Left lobe of liver (tissue), 2 donors: ENCODE measurements at regions not wholly inside any gene's neighbourhood (a gene's known extent, or its start where the extent isn't known, plus 50 kb on each side); places are given as distances from the start of the nearest gene placed in this dataset.

Source experiments
- ATAC-seq: fragments of 200-7000 bp; cut with Tn5 transposase; one replicate; pipeline ENCODE4 v1.9.1; 2020; ENCODE audit warnings: mild to moderate bottlenecking, moderate library complexity
- DNase-seq: peaks from one replicate; pipeline ENCODE4 v3.0.0-alpha.2; 2020; ENCODE audit warnings: low spot score
- donor health status: DM: no; HTN: no; CAD: no; lungs with moderate emphysema.
- donor health status: DM: no; HTN: yes; CAD: no.

DNA sequence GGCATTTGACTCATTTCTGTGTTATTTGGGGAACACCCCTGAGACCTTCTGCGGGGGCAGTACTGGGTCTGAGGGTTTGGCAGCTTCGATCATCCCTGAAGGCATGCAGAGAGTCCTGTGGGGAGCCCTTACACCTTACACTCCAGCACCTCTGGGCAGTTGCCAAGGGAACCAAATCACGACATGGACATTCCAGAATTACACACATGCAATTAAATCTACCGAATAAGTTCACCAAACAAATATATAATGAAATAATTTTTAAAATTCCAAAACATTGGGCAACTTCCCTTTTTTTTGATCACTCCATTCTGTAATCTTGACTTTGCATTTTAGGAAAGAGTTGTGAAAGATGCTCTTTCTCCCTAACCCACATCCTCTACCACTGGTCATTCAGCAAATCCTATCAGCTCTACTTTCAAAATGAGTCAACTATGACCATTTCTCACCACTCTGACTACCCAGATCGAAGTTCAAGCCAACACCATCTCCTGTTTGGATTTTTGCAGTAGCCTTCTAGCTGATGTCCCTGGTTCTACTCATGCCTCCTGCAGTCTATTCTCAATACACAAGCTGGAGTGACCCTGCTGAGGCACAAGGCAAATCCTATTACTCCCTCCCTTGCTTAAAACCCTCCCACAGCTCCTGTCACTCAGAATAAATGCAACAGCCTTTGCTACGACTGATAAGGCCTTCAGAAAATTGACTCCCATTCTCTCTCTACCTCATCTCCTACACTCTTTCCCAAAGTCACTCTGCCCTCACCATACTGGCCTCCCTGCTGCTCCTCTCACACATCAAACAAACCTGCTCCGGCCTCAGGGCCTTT is 533.3 kb downstream of the HACE1 start:
- DNase-seq (no peak), ATAC-seq (no peak)

DNA sequence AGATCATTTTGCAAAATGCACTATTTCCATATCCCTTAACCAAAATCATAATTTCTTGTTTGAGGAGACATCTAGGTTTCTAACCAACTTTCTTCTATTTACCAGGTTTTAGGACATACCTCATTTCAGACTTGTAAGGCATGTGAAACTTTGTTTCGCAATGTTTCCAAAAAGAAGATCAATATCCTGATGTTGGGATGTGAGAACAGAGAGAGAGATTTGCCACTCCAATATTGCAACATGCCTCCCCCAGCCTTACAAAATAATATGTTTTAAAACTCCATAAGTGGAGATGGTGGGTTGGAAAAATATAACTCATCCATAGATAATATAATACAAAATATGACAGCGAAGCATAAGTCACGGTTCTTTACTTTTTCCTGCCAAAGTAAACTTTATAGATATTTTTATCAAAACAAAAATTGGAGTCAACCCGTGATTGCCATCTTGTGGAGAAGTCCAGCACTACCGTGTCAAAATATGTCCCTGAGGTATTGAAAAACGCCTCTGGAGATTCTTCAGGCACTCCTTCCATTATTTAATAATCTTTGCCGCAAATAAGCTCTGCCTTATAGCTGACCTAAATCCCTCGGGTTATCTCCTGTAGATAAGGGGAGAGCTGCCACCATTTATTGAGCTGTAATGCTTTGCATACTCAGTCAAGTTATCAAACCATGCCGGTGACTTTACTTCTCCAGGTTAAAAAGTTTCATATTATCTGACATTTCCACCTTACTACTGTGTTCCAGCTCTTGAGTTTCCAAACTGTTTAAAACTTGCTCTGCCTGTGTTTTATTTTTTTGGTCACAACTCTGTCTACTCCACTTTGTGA is 534.2 kb downstream of the HACE1 start:
- peak; percentile 76 for ATAC-seq
- no peak for DNase-seq

DNA sequence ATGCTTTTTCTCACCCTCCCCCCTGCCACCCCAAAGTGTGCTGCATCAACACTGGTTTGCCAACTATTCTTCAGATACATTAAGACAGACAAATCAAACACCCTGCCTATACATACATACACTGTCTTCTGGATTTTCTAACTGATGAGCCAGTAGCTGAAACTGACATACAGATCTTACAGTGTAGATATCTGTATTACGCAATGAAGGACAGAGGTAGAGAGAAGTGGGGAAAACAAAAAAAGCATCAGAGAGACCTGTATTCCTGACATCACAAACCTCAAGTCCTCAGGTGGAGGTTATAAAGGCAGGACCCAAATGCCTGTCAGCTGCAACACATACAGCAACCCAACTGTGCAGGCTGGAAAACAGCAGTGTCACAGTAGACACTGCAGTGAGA is 535.4 kb downstream of the HACE1 start:
- DNase-seq (no peak), ATAC-seq (no peak)

DNA sequence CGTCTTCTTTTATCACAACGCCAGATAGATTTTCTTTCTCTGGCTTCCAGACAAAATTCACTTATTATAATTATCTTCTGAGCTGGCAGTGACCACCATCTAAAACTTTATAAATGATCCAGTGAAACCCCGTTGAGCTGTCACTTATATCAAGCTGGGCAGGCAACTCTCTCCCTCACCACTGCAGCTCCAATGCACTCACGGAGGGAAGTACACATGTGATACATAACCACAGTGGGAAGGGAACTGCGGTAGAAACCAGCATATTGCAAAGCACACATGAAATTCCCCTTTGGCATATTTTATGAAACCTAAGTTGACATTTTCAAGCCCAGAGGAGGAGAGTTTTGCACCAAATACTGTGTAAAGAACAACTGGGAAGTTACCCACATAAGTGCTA is 536.9 kb downstream of the HACE1 start:
- no peak for DNase-seq

DNA sequence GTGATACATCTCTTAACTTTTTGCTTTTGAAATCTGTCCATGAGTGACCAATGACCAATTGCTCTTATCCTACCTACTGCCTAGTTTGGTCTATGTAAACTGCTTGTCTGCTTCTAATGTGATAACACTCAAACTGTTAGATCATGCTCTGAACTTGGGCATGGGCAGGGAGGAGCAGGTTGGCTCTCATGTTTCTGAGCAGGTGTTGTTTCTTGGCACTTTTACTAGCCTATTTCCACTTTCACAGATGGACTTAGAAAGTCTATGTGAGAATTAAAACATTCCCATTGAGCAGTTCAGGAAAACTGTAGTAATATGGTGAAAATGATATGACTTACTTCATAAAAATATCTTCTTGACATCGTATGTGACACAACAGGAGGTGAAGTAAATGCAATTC is 538.4 kb downstream of the HACE1 start:
- ATAC-seq (no peak), DNase-seq (no peak)

More for the DNA sequence above, 536.9 kb downstream of the HACE1 start:
- no peak for ATAC-seq

DNA sequence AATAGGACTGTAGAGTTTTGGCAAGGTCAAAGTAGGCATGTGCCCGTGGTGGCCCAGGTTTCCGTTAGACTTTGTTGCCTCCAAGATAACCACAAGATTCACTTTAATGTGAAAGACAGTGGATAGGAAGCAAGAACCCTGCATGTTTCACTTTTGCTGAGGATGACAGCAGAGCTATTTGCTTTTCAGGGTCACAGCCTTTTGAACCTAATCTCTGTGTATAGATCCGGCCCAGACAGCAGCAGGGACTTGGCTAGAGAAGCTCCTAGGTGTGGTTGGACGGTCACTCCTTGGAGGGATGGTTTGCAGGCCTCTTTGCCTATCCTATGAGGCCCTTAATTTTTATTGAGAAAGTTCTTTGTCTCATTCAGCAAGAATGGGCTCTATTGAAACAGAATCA is 538.8 kb downstream of the HACE1 start:
- no peak for ATAC-seq
- no peak for DNase-seq

DNA sequence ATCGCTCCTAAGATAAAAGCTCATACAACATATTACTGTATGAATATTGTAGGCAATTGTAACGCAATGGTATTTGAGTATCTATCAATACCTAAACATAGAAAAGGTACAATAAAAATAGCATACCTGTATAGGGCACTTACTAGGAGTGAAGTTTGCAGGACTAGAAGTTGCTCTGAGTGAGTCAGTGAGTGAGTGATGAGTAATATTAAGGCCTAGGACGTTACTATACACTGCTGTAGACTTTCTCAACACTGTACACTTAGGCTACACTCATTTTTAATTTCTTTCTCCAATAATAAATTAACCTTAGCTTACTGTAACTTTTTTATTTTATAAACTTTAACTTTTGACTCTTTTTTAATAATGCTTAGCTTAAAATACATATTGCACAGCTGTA is 546.9 kb downstream of the HACE1 start:
- DNase-seq (no peak), ATAC-seq (no peak)

DNA sequence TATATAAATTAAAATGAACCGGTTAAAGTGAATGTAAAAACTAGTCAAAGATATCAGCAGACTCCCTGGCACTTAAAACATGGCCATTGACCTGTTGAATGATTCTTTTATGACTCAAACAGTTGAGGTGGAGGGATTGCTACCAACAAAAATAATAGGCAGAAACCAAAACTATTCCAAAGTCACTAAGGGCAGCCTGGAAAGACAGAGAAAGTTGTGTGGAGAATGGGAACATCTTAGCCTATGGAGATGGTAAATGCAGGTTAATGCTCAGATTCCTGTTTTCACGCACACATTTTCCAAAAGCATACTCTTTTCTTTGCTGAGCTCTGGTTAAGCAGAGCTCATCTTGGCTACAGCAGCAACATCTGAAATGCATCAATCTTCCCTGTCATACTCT is 553.5 kb downstream of the HACE1 start:
- ATAC-seq (no peak), DNase-seq (no peak)

DNA sequence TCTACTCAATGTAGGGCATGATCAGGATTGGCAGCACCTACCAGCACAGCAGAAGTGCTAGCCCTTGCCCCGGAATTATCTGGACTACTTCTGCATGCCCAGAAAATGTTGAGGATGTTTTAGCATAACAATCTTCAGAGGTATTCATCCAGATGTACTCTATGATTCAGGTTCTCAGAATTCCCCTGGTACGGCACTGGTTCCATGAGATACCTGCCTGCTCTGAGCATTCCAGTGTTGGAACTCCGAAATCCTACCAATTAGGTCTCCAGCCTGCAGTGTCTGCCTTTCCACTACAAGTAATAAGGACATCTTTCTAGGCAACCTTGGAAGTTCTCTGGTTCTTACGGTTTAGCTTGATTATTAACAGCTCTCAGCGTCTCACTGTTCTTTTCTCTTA is 554.5 kb downstream of the HACE1 start:
- no peak for ATAC-seq
- no peak for DNase-seq

DNA sequence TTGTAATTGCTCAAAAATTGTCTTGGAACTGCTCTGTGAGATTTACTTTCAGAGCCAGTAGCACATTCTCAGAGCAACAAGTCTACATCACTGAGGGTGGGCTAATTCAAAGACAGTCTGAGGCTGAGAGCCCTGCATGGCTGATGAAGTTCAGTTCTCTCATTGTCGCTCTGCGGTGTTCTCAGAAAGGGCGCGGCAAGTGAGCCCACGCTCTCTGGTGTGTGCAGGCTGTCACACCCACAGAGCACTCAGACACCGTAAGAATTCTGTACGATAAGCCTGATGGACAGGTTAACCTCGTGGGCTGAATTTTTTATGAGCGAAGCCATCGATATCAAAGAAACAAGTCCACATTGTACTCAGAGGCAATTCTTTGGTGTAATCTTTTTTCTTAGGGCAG is 557.8 kb downstream of the HACE1 start:
- DNase-seq: no peak

DNA sequence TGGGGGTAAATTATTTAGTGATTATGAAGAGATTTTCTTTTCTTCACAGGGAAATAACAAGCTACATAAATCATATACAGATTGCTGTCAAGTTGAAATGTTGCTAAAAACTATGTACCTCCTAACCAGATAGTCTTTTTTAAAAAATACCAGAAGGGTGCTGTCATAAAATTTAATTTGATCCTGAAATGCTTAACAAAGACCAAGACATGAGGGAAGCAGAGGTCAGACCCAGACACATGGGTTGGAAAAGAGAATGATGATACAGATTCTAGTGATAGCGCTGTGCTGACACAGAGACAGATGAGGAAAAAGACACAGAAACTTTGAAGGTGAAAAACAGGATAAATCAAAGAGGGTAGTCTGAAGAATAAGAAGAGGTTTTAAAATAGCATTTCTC is 573.1 kb downstream of the HACE1 start:
- DNase-seq (no peak), ATAC-seq (no peak)

More for the DNA sequence above, 557.8 kb downstream of the HACE1 start:
- no peak for ATAC-seq

DNA sequence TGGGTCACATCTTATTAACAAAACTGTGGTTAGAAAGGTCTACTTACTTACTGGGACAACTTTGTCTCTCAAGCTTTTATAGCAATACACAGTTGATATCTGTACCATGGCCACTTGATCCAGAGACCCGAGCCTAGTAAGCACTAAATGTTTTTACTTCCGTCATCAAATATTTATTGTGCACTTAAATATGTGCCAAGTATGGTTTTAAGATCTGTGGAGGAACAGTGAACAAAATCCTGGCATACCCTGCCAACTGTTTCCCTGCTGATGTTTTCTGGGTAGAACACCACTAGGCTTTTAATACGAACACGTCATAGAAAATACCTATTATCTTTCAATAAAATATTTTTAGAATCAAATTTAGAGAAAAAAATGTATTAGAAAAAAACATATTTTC is 574.8 kb downstream of the HACE1 start:
- DNase-seq (no peak), ATAC-seq (no peak)

DNA sequence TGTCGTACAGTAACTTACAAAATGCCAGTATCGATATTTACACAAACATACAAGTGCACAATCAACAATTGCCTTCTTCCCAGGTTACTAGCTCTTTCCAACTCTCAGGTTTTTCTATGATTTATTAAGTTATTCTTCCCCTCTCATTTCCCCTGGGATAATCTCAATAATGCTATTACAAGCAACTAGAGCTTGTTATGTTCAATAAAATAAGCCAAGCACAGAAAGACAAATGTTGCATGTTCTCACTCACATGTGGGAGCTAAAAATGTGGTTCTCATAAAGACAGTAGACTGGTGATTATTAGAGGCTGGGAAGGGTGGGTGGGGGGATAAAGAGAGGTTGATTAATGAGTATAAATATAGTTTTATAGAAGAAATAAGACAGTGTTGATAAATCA is 577.1 kb downstream of the HACE1 start:
- no peak for DNase-seq
- no peak for ATAC-seq

DNA sequence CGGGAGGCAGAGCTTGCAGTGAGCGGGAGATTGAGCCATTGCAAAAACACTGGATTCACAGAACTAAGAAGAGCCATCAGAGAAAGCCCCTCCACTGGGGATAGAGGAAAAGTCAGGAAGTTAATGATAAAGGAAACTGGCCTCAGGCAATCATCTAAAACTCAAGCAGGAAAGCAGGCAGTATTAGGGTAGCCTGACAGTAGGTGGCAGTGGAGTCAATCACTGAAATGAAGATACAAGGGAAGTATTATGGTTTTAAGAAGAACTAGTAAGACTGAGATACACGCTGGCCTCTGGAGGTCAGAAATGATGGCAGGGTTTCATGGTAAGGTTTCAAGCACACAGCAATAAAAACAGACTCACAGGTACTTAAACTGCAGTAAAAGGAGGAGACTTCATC is 578.3 kb downstream of the HACE1 start:
- no peak for DNase-seq
- ATAC-seq: peak; percentile 19

DNA sequence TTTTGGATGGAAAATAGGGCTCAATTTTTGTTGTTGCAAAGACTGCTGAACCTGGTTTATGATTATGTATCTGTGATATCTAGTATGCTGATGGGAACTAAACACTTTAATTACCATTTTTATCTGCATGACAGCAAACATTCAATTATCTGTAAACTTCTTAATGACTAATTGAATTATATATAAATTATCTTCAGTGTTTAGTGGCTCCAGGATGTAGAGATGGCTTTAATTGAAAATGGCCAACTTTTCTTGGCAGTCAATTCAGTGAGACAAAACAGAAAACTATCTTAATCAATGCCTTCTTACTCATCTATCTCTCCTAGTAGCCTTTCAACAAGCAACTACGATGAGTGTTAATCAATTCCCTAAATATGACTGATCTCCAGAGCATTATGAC is 591.3 kb downstream of the HACE1 start:
- no peak for DNase-seq
- no peak for ATAC-seq

DNA sequence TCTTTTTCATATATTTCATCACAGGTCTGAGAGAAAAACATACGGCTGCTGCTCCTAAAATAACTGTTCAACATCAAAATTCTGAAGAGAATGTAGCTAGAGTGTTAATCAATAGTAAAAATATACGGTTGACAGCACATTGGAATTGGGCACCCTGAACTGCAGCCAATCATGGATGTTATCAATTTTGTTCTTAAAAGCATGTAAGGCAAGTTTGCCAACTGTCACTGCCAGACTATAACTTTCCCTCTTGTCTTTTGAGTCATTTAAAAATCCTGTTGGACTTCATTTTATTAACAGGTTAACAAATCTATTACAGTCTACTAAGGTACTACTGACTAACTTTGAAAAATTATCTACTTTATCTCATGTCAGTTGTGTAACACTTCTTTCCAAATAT is 592.8 kb downstream of the HACE1 start:
- ATAC-seq (no peak), DNase-seq (no peak)

DNA sequence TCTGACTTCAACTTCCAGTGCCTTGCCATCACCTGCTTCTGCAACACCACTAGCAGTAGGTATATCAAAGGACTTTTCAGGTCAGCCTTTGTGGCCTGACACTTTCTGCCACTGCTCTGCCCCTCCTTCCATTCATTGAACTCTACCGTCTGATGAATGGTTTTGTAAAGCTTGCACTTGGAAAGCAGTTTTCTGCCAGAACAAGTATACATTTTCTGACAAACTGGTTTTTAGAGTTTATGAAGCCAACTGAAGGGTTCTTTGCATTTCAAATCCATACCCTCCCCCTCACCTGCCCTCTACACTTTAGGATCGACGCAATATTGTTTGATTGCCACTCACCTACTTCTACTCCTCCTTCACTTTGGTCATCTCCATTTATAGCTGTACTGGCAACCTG is 603.1 kb downstream of the HACE1 start:
- DNase-seq (no peak), ATAC-seq (no peak)

DNA sequence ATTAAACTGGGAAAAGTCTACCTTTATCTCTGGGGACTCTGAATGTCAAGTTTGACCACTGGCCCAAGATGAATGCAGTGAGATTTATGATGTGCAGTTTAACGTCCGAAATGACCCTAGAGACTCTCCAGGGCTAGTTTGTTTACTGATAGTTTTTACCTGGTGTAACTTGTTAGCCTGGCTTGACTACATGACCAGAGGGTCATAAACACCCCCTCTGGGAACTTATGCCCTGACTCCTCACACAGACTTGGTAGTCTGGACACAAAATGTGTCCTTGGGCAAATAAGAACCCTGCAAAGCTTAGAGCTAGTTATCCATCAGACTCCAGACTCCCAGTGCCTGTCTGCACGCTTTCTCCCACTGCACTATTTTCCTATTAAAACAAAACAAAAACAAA is 606.5 kb downstream of the HACE1 start:
- DNase-seq (no peak), ATAC-seq (no peak)

DNA sequence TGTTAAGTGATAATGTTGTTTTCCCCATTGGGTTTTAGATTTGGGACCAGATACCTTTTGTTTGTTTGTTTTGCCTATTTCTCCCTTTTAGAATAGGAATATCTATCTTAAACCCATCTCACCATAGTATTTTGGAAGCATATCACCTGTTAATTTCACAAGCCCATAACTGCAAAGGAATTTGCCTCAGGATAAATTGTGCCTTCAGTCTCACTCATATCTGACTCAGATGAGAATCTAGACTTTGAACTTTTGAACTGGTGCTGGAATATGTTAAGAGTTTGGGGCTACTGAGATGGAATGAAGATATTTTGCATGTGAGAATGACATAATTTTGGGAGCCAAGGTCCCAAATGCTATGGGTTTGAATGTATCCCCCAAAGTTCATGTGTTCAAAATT is 607.4 kb downstream of the HACE1 start:
- ATAC-seq (no peak), DNase-seq (no peak)

DNA sequence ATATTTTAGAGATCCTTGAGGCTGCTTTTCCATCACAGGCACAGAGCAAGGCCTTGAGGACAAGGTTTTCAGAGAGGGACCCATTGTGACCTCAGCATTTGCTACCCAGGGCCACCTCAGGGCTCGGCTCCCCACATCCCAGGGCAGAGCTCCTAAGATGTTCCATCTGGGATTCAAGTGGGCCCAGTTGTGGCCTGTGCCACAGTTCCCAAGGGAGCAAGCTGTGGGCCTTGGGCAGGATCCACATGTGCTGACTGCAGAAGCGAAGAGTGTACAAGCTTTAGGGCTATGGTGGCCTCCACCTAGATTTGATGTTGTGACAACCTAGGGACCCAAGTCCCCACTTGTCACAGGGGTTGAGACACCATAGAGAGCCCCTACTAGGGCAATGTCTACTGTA is 608.1 kb downstream of the HACE1 start:
- ATAC-seq (no peak), DNase-seq (no peak)

DNA sequence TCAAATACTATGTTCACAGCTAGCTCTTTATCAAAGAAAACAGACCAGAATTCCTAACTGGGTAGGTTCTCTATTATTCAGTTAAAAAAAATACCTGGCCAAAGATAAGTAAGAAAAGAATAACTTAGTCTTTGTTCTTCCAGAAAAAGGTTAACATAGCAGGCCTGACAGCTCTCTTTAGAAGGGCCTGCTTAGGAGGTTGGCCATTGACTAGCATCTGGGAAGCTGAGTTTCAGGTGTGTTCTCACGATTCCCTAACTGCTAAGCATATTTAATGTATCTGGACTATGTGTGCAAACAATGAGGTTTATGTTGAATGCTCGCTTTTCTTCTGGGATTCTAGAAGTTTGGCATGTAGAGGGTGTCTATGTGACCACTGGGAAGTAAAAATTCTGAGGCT is 618.9 kb downstream of the HACE1 start:
- DNase-seq (no peak), ATAC-seq (no peak)

DNA sequence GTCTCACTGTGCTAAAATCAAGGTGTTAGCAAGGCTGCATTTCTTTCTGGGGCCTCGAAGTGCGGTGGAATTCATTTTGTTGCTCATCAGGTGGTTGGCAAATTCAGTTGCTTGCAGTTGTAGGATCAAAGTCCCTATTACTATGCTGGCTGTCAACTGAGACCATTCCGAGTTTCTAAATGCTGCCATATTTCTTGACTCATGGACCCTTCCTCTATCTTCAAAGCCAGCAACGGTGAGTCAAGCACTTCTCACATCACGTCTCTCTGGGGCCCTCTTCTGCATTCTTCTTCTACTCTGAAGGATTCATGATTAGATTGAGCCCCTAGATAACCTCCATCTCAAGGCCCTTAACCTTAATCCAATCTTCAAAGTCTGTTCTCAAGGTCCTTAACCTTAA is 619.7 kb downstream of the HACE1 start:
- DNase-seq: no peak
- no peak for ATAC-seq
